H9 (cell line): ENCODE measurements at regions not wholly inside any gene's neighbourhood (a gene's known extent, or its start where the extent isn't known, plus 50 kb on each side); places are given as distances from the start of the nearest gene placed in this dataset.

Experiments
- DNase-seq: peaks from one replicate; pipeline ENCODE4 v3.0.0-alpha.2; 2017
- H2AFZ ChIP-seq: one replicate; pipeline ENCODE4 v1.6.1; 2013; ENCODE audit warnings: mild to moderate bottlenecking, low read length, control low read depth, moderate library complexity
- H2AK5ac ChIP-seq: 2 replicates; pipeline ENCODE4 v1.6.1; 2013; ENCODE audit warnings: low read length, control low read depth, mixed read lengths; ENCODE audit not compliant: insufficient read length
- H2BK120ac ChIP-seq: one replicate; pipeline ENCODE4 v1.6.1; 2013; ENCODE audit warnings: low read depth, mild to moderate bottlenecking, low read length, control low read depth, inconsistent platforms; ENCODE audit not compliant: poor library complexity, severe bottlenecking
- H2BK12ac ChIP-seq: 2 replicates; pipeline ENCODE4 v1.6.1; 2013; ENCODE audit warnings: low read length, control low read depth, mixed read lengths, low read depth; ENCODE audit not compliant: insufficient read length
- H2BK15ac ChIP-seq: 2 replicates; pipeline ENCODE4 v1.6.1; 2013; ENCODE audit warnings: low read depth, low read length, control low read depth
- H2BK20ac ChIP-seq: one replicate; pipeline ENCODE4 v1.6.1; 2013; ENCODE audit warnings: low read depth, mild to moderate bottlenecking, low read length, control low read depth, inconsistent platforms; ENCODE audit not compliant: poor library complexity, severe bottlenecking
- H2BK5ac ChIP-seq: 2 replicates; pipeline ENCODE4 v1.6.1; 2013; ENCODE audit warnings: low read length, control low read depth, mixed read lengths; ENCODE audit not compliant: insufficient read length
- H3K14ac ChIP-seq: 2 replicates; pipeline ENCODE4 v1.6.1; 2013; ENCODE audit warnings: low read length, control low read depth; ENCODE audit not compliant: insufficient read depth
- H3K18ac ChIP-seq: 2 replicates; pipeline ENCODE4 v1.6.1; 2013; ENCODE audit warnings: low read depth, mild to moderate bottlenecking, mixed read lengths, low read length, control low read depth; ENCODE audit not compliant: insufficient read length
- H3K23ac ChIP-seq: 2 replicates; pipeline ENCODE4 v1.6.1; 2013; ENCODE audit warnings: low read length, control low read depth, mixed read lengths, low read depth; ENCODE audit not compliant: insufficient read length
- H3K23me2 ChIP-seq: 2 replicates; pipeline ENCODE4 v1.6.1; 2013; ENCODE audit warnings: low read depth, mild to moderate bottlenecking, mixed read lengths, low read length, control low read depth; ENCODE audit not compliant: insufficient read length, poor library complexity, severe bottlenecking
- H3K27ac ChIP-seq: 2 replicates; pipeline ENCODE4 v1.5.1; 2013; ENCODE audit warnings: low read length, control low read depth, mixed read lengths, low read depth; ENCODE audit not compliant: insufficient read length
- H3K27me3 ChIP-seq: 2 replicates; pipeline ENCODE4 v1.6.1; 2013; ENCODE audit warnings: low read length, control low read depth, inconsistent platforms; ENCODE audit not compliant: insufficient read depth
- H3K4ac ChIP-seq: 2 replicates; pipeline ENCODE4 v1.6.1; 2013; ENCODE audit warnings: low read depth, mild to moderate bottlenecking, control low read depth, inconsistent platforms, low read length, moderate library complexity
- H3K4me1 ChIP-seq: 2 replicates; pipeline ENCODE4 v1.6.1; 2013; ENCODE audit warnings: low read length, control low read depth, inconsistent platforms; ENCODE audit not compliant: insufficient read depth
- H3K4me2 ChIP-seq: 2 replicates; pipeline ENCODE4 v1.6.1; 2013; ENCODE audit warnings: low read length, control low read depth, mixed read lengths; ENCODE audit not compliant: insufficient read length, insufficient read depth
- H3K56ac ChIP-seq: 2 replicates; pipeline ENCODE4 v1.6.1; 2013; ENCODE audit warnings: low read depth, mild to moderate bottlenecking, mixed read lengths, low read length, control low read depth; ENCODE audit not compliant: insufficient read length
- H3K79me1 ChIP-seq: 2 replicates; pipeline ENCODE4 v1.6.1; 2013; ENCODE audit warnings: low read depth, mild to moderate bottlenecking, moderate library complexity, low read length, control low read depth, inconsistent platforms; ENCODE audit not compliant: insufficient read depth, poor library complexity, severe bottlenecking
- H3K79me2 ChIP-seq: 2 replicates; pipeline ENCODE4 v1.6.1; 2013; ENCODE audit warnings: low read length, control low read depth, inconsistent platforms; ENCODE audit not compliant: insufficient read depth
- H3K9ac ChIP-seq: 2 replicates; pipeline ENCODE4 v1.6.1; 2013; ENCODE audit warnings: low read length, control low read depth, mixed read lengths; ENCODE audit not compliant: insufficient read length; ENCODE audit errors: extremely low read depth
- H3K9me3 ChIP-seq: one replicate; pipeline ENCODE4 v1.6.1; 2013; ENCODE audit warnings: low read depth, low read length, inconsistent platforms; ENCODE audit not compliant: control insufficient read depth
- H3T11ph ChIP-seq: one replicate; pipeline ENCODE4 v1.6.1; 2013; ENCODE audit warnings: mild to moderate bottlenecking, low read length, control low read depth, inconsistent platforms
- H4K20me1 ChIP-seq: one replicate; pipeline ENCODE4 v1.6.1; 2013; ENCODE audit not compliant: control insufficient read depth, insufficient read length, insufficient read depth
- H4K5ac ChIP-seq: 2 replicates; pipeline ENCODE4 v1.6.1; 2013; ENCODE audit warnings: low read depth, mild to moderate bottlenecking, mixed read lengths, low read length, control low read depth; ENCODE audit not compliant: insufficient read length
- H4K8ac ChIP-seq: replicated peaks from 2 replicates; pipeline ENCODE4 v1.6.1; 2013; ENCODE audit warnings: low read length, control low read depth, mixed read lengths, low read depth; ENCODE audit not compliant: insufficient read length
- H4K91ac ChIP-seq: 2 replicates; pipeline ENCODE4 v1.6.1; 2013; ENCODE audit warnings: low read depth, mild to moderate bottlenecking, moderate library complexity, mixed read lengths, low read length, control low read depth; ENCODE audit not compliant: insufficient read length
- H3K27ac Mint-ChIP-seq, 3 experiments: 2 replicates in 2 of 3; 3 replicates in 1 of 3; pipeline ENCODE4 v1.8.0; 2020 to 2021; ENCODE audit warnings: mixed read lengths in 3 of 3, mild to moderate bottlenecking in 1 of 3, moderate library complexity in 1 of 3
- H3K27me3 Mint-ChIP-seq: 2 replicates; pipeline ENCODE4 v1.8.0; 2021; ENCODE audit warnings: low read depth, mild to moderate bottlenecking, moderate library complexity, mixed read lengths
- H3K36me3 Mint-ChIP-seq, 3 experiments: 2 replicates in 2 of 3; 3 replicates in 1 of 3; pipeline ENCODE4 v1.8.0; 2020 to 2021; ENCODE audit warnings: low read depth in 3 of 3, mixed read lengths in 3 of 3; ENCODE audit not compliant: insufficient read depth in 1 of 3
- H3K4me1 Mint-ChIP-seq, 2 experiments: 2 replicates each; pipeline ENCODE4 v1.8.0; 2020; ENCODE audit warnings: mixed read lengths in 2 of 2
- H3K4me3 Mint-ChIP-seq, 2 experiments: 2 replicates in 1 of 2; 3 replicates in 1 of 2; pipeline ENCODE4 v1.8.0; 2020 to 2021; ENCODE audit warnings: mild to moderate bottlenecking in 2 of 2, mixed read lengths in 2 of 2, moderate library complexity in 1 of 2
- H3K9me3 Mint-ChIP-seq, 2 experiments: 2 replicates in 1 of 2; 3 replicates in 1 of 2; pipeline ENCODE4 v1.8.0; 2020; ENCODE audit warnings: mild to moderate bottlenecking in 2 of 2, mixed read lengths in 2 of 2, moderate library complexity in 1 of 2
- CTCF ChIP-seq: fragments of 200-600 bp; sonication (generic); conservative IDR thresholded peaks from 3 replicates; pipeline ENCODE4 v1.8.0; 2021; ENCODE audit warnings: antibody characterized with exemption, mild to moderate bottlenecking
- WGBS: extraction: QIAGEN DNeasy Blood & Tissue Kit; methylation state at CpG from one replicate; pipeline ENCODE4 v1.1.7; 2013; ENCODE audit warnings: missing lambda C conversion rate, low lambda C conversion rate, mixed read lengths; ENCODE audit not compliant: insufficient read length; ENCODE audit errors: extremely low coverage; 5-methylcytosine and 5-hydroxymethylcytosine counted together

GRCh38 chr18:78673516-78674321, 305.9 kb upstream of the SALL3 start:
- Histone ChIP-seq H4K5ac (no peak overlapping the region), H3K4me1 (peaks cover 5% of the 10 kb centered on the region; the same call in 1 of the 2 replicates), H2AFZ (no peak overlapping the region), H3T11ph (no peak overlapping the region), H2BK5ac (no peak overlapping the region), H3K9me3 (no peaks in the 10 kb centered on the region), H3K4me2 (no peak overlapping the region), H3K4ac (no peak overlapping the region), H2BK15ac (no peak overlapping the region), H3K9ac (no peak overlapping the region), H2BK12ac (no peak overlapping the region), H4K20me1 (no peaks in the 10 kb centered on the region), H3K14ac (no peak overlapping the region), H4K91ac (no peak overlapping the region), H3K23ac (no peak overlapping the region), H3K56ac (no peak overlapping the region), H4K8ac (no peak overlapping the region), H3K27me3 (no peaks in the 10 kb centered on the region), H3K79me1 (no peaks in the 10 kb centered on the region), H3K23me2 (no peaks in the 10 kb centered on the region), H3K79me2 (no peaks in the 10 kb centered on the region), H2BK120ac (no peak overlapping the region), H2BK20ac (no peak overlapping the region), H3K18ac (no peak overlapping the region), H2AK5ac (no peak overlapping the region), H3K27ac (no peak overlapping the region)
- Mint-ChIP-seq H3K36me3 (peaks cover 0 to 2% (median 1%) of the 10 kb centered on the region in 3 experiments; a peak in 3 of 7 replicates), H3K27me3 (peaks cover 3% of the 10 kb centered on the region), H3K4me3 (no peak overlapping the region), H3K9me3 (no peaks in the 10 kb centered on the region; a peak in 1 of 5 replicates), H3K27ac (no peak overlapping the region; a peak in 1 of 7 replicates), H3K4me1 (peaks cover 17 to 18% of the 10 kb centered on the region in 2 experiments)
- no peak for DNase-seq
- WGBS, result no CpG with 5 or more reads among the region's 19 CpGs
- TF ChIP-seq CTCF, result no peak
